ENCODE measurements at regions not wholly inside any gene's neighbourhood (a gene's known extent, or its start where the extent isn't known, plus 50 kb on each side); places are given as distances from the start of the nearest gene placed in this dataset.

DNA sequence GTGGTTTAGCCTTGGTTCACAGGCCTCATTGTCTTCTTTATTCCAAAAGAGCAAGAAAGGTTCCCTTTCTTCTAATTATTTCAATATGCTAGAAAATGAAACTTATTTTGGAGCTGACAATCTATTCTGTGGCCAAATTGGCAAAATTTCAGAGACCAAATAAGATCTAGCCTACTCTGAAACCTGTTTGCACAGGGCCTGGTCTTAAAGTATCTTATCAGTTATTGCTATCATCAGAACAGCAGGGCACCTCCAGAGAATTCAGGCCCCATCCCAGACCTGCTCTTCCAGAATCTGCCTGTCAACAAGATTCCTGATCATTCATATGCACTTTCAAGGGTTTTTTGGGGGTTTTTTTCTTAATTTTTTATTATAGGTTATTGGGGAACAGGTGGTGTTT, 198.7 kb downstream of the ANAPC1 start:
- intact Hi-C loops (cut with micrococcal nuclease), result no loop called here
- no peaks in the 10 kb centered on the region for H4K20me1 ChIP-seq (ENCODE audit: insufficient read depth)
- H3K27ac ChIP-seq (ENCODE audit: low read depth, low read length), result no peak overlapping the region
- ATAC-seq (no peak), DNase-seq (ENCODE audit: low read depth, low spot score) (no peak)
- H3K4me1 ChIP-seq (ENCODE audit: control insufficient read depth in 1 of 2, insufficient read depth in 2 of 2, low read length in 2 of 2), result no peaks in the 10 kb centered on the region
- TF ChIP-seq SP1 (IDR thresholded peaks at IDR 0.05; ENCODE audit: low read depth), result no peak
- TF ChIP-seq ELF1 (IDR thresholded peaks at IDR 0.05; ENCODE audit: borderline replicate concordance, low read depth), result no peak
- TF ChIP-seq YY1 (IDR thresholded peaks at IDR 0.05; ENCODE audit: extremely low read depth, insufficient replicate concordance, low read depth, low read length), result no peak
- TF ChIP-seq, protein P1, sequence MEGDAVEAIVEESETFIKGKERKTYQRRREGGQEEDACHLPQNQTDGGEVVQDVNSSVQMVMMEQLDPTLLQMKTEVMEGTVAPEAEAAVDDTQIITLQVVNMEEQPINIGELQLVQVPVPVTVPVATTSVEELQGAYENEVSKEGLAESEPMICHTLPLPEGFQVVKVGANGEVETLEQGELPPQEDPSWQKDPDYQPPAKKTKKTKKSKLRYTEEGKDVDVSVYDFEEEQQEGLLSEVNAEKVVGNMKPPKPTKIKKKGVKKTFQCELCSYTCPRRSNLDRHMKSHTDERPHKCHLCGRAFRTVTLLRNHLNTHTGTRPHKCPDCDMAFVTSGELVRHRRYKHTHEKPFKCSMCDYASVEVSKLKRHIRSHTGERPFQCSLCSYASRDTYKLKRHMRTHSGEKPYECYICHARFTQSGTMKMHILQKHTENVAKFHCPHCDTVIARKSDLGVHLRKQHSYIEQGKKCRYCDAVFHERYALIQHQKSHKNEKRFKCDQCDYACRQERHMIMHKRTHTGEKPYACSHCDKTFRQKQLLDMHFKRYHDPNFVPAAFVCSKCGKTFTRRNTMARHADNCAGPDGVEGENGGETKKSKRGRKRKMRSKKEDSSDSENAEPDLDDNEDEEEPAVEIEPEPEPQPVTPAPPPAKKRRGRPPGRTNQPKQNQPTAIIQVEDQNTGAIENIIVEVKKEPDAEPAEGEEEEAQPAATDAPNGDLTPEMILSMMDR (IDR thresholded peaks at IDR 0.05 in 2 of 3, conservative IDR thresholded peaks at IDR 0.05 in 1 of 3; ENCODE audit: borderline replicate concordance in 1 of 3, insufficient read depth in 1 of 3, low read depth in 2 of 3, low read length in 2 of 3), result no peak
- no peak overlapping the region for H3K4me2 ChIP-seq (ENCODE audit: low read length)
- no TSS peak for BruUV-seq (replicated peaks)
- no peaks in the 10 kb centered on the region for H3K27me3 ChIP-seq (ENCODE audit: insufficient read depth, low read length)
- H3K36me3 ChIP-seq (ENCODE audit: control insufficient read depth in 1 of 2, insufficient read depth in 2 of 2, low read length in 2 of 2), result no peaks in the 10 kb centered on the region
- H3K79me2 ChIP-seq (ENCODE audit: insufficient read depth, low read length), result no peaks in the 10 kb centered on the region
- ChIA-PET POLR2A (no interaction called here), RAD21 (ENCODE audit: low non-redundant PET in 1 of 2, low total read pairs in 2 of 2, uncharacterized antibody in 2 of 2, unreplicated experiment in 2 of 2) (no interaction called here), CTCF (no interaction called here)
- no peaks in the 10 kb centered on the region for H3K9me3 ChIP-seq (ENCODE audit: control insufficient read depth in 1 of 2, insufficient read depth in 1 of 2, low read depth in 1 of 2, low read length in 2 of 2)
- H3K4me3 ChIP-seq (replicated peaks in 1 of 2; ENCODE audit: low read depth in 1 of 2, low read length in 2 of 2), result no peak overlapping the region
- H2AFZ ChIP-seq (ENCODE audit: low read depth, low read length, poor library complexity, severe bottlenecking), result no peak overlapping the region
- no peaks in the 10 kb centered on the region for H3K9me2 ChIP-seq (ENCODE audit: insufficient read depth)
- no peak overlapping the region for H3K9ac ChIP-seq (ENCODE audit: low read length)

DNA sequence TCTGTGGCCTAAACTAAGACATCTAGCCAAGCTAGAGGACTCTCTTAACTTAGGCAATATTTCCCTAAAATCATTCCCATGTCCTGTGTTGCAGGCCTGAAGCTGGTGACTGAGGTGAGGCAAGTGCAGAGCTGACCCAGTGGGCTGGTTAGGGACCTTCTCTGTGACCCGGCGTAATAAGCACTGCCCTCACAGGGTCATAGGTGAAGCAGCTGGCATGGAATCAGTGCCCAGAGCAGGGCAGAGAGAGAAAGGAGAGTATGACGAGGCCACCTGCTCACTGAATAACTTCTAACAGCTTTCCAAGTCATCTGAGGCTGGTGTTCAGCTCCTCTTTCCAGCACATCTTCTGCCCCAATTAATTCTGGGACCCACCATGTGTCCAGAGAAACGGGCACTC, 197.0 kb downstream of the ANAPC1 start:
- Histone ChIP-seq H3K4me3 (replicated peaks in 1 of 2; ENCODE audit: low read depth in 1 of 2, low read length in 2 of 2) (no peak overlapping the region), H3K9me3 (ENCODE audit: control insufficient read depth in 1 of 2, insufficient read depth in 1 of 2, low read depth in 1 of 2, low read length in 2 of 2) (no peaks in the 10 kb centered on the region), H4K20me1 (ENCODE audit: insufficient read depth) (no peaks in the 10 kb centered on the region), H3K79me2 (ENCODE audit: insufficient read depth, low read length) (no peaks in the 10 kb centered on the region), H3K4me1 (ENCODE audit: control insufficient read depth in 1 of 2, insufficient read depth in 2 of 2, low read length in 2 of 2) (no peaks in the 10 kb centered on the region), H3K9ac (ENCODE audit: low read length) (no peak overlapping the region), H3K27ac (ENCODE audit: low read depth, low read length) (no peak overlapping the region), H3K36me3 (ENCODE audit: control insufficient read depth in 1 of 2, insufficient read depth in 2 of 2, low read length in 2 of 2) (no peaks in the 10 kb centered on the region), H3K4me2 (ENCODE audit: low read length) (no peak overlapping the region), H3K9me2 (ENCODE audit: insufficient read depth) (no peaks in the 10 kb centered on the region), H2AFZ (ENCODE audit: low read depth, low read length, poor library complexity, severe bottlenecking) (no peak overlapping the region), H3K27me3 (ENCODE audit: insufficient read depth, low read length) (no peaks in the 10 kb centered on the region)
- intact Hi-C loops (cut with micrococcal nuclease), result no loop called here
- DNase-seq (ENCODE audit: low read depth, low spot score) (no peak), ATAC-seq (no peak)
- BruUV-seq (replicated peaks), result no TSS peak
- CTCF ChIA-PET, result no interaction called here
- POLR2A ChIA-PET, result no interaction called here
- RAD21 ChIA-PET (ENCODE audit: low non-redundant PET in 1 of 2, low total read pairs in 2 of 2, uncharacterized antibody in 2 of 2, unreplicated experiment in 2 of 2), result no interaction called here
- TF ChIP-seq CBX3 (IDR thresholded peaks at IDR 0.05; ENCODE audit: low read depth) (no peak), POLR2A (IDR thresholded peaks at IDR 0.05; ENCODE audit: borderline replicate concordance, extremely low read depth, insufficient read depth, insufficient read length) (no peak), POLR2AphosphoS5 (IDR thresholded peaks at IDR 0.05; ENCODE audit: low read depth, low read length) (no peak), SP1 (IDR thresholded peaks at IDR 0.05; ENCODE audit: low read depth) (no peak)
- TF ChIP-seq, protein P2, sequence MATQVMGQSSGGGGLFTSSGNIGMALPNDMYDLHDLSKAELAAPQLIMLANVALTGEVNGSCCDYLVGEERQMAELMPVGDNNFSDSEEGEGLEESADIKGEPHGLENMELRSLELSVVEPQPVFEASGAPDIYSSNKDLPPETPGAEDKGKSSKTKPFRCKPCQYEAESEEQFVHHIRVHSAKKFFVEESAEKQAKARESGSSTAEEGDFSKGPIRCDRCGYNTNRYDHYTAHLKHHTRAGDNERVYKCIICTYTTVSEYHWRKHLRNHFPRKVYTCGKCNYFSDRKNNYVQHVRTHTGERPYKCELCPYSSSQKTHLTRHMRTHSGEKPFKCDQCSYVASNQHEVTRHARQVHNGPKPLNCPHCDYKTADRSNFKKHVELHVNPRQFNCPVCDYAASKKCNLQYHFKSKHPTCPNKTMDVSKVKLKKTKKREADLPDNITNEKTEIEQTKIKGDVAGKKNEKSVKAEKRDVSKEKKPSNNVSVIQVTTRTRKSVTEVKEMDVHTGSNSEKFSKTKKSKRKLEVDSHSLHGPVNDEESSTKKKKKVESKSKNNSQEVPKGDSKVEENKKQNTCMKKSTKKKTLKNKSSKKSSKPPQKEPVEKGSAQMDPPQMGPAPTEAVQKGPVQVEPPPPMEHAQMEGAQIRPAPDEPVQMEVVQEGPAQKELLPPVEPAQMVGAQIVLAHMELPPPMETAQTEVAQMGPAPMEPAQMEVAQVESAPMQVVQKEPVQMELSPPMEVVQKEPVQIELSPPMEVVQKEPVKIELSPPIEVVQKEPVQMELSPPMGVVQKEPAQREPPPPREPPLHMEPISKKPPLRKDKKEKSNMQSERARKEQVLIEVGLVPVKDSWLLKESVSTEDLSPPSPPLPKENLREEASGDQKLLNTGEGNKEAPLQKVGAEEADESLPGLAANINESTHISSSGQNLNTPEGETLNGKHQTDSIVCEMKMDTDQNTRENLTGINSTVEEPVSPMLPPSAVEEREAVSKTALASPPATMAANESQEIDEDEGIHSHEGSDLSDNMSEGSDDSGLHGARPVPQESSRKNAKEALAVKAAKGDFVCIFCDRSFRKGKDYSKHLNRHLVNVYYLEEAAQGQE (IDR thresholded peaks at IDR 0.05; ENCODE audit: low read depth), result no peak
- TF ChIP-seq, protein P1 (IDR thresholded peaks at IDR 0.05 in 2 of 3, conservative IDR thresholded peaks at IDR 0.05 in 1 of 3; ENCODE audit: borderline replicate concordance in 1 of 3, insufficient read depth in 1 of 3, low read depth in 2 of 3, low read length in 2 of 3), result no peak
- TF ChIP-seq, protein P3, sequence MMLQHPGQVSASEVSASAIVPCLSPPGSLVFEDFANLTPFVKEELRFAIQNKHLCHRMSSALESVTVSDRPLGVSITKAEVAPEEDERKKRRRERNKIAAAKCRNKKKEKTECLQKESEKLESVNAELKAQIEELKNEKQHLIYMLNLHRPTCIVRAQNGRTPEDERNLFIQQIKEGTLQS (IDR thresholded peaks at IDR 0.05), result no peak

Data from HCT116 (cell line).